ENCODE measurements at regions not wholly inside any gene's neighbourhood (a gene's known extent, or its start where the extent isn't known, plus 50 kb on each side); places are given as distances from the start of the nearest gene placed in this dataset.

DNA sequence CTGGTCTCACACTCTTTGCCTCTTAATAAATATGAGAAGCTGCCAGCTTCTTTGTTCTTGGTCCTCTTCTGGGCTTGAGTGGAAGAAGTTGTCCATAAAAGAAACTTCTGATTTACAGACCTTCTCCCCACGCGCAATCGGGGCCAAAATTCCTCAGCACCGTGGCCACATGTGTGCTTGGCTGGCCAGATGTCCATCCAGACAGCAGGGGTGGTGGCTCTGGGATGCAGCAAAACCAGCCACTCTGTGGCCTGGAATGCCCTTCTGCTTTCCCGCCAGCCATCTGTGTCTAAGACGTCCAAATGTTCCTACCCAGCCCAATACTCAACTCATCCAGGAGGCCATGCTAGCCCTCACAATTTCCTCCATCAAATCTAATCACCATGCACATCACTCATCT, 250.8 kb downstream of the EN1 start:
- Histone ChIP-seq H3K4me3 (ENCODE audit: insufficient read depth in 1 of 2, low read depth in 1 of 2, low read length in 2 of 2) (no peak overlapping the region), H3K18ac (ENCODE audit: low read depth in 1 of 2, low read length in 2 of 2) (no peak overlapping the region), H2BK15ac (ENCODE audit: low read depth, poor library complexity, severe bottlenecking) (no peak overlapping the region), H2BK5ac (ENCODE audit: low read depth, low read length, poor library complexity, severe bottlenecking) (no peak overlapping the region), H3K4me2 (ENCODE audit: low read length, poor library complexity, severe bottlenecking) (no peak overlapping the region), H3K4me1 (ENCODE audit: control insufficient read depth, insufficient read depth, low read depth, low read length) (no peaks in the 10 kb centered on the region), H3K4ac (ENCODE audit: low read depth in 1 of 2, low read length in 2 of 2) (no peak overlapping the region), H3K79me1 (replicated peaks; ENCODE audit: low read length, poor library complexity, severe bottlenecking) (no peaks in the 10 kb centered on the region), H4K91ac (ENCODE audit: low read length) (no peak overlapping the region), H3K27me3 (ENCODE audit: control insufficient read depth in 1 of 2, insufficient read depth in 1 of 2, low read length in 2 of 2) (peaks cover 0 to 3% of the 10 kb centered on the region in 2 experiments), H2BK120ac (ENCODE audit: low read depth, low read length) (no peak overlapping the region), H2AK5ac (ENCODE audit: low read length, severe bottlenecking) (no peak overlapping the region), H3K9ac (ENCODE audit: low read length) (no peak overlapping the region), H3K9me3 (ENCODE audit: control insufficient read depth, low read length) (peaks cover 15% of the 10 kb centered on the region), H3K36me3 (ENCODE audit: control insufficient read depth in 1 of 2, insufficient read depth in 2 of 2, low read depth in 1 of 2, low read length in 2 of 2) (no peaks in the 10 kb centered on the region), H3K14ac (ENCODE audit: low read length in 2 of 2) (no peak overlapping the region), H2BK12ac (ENCODE audit: low read length in 2 of 2) (no peak overlapping the region), H4K8ac (ENCODE audit: low read length) (no peak overlapping the region), H2AFZ (ENCODE audit: low read depth, low read length) (no peak overlapping the region), H3K23ac (ENCODE audit: low read length in 2 of 2) (no peak overlapping the region), H3K27ac (ENCODE audit: low read length, poor library complexity, severe bottlenecking) (no peak overlapping the region)
- WGBS = 88% methylated on average over 6 of the region's 6 CpGs
- DNase-seq = no peak

DNA sequence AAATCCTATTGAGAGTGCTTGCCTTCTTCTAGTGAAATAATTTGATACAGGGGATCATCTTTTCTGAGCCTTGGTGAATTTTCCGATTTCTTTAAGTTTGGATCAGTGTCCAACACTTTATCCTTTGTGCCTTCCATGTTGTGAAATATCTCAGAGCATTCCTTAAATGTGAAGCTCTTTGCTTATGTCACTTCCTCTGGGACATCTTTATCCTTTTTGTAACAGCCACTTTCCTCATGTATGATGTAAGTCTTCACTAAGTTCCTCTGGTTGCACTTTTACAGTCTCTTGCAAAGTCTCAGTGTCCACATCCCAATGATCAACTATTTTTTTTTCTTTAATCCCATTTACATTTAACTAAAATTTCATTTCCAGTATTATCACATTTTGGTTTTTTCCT, 254.2 kb downstream of the EN1 start:
- H3K79me1 ChIP-seq (replicated peaks; ENCODE audit: low read length, poor library complexity, severe bottlenecking) = no peaks in the 10 kb centered on the region
- no peak overlapping the region for H3K18ac ChIP-seq (ENCODE audit: low read depth in 1 of 2, low read length in 2 of 2)
- no peaks in the 10 kb centered on the region for H3K4me1 ChIP-seq (ENCODE audit: control insufficient read depth, insufficient read depth, low read depth, low read length)
- 78% methylated on average over 1 of the region's 1 CpG for WGBS
- H3K4me2 ChIP-seq (ENCODE audit: low read length, poor library complexity, severe bottlenecking) = no peak overlapping the region
- DNase-seq = no peak
- H2BK15ac ChIP-seq (ENCODE audit: low read depth, poor library complexity, severe bottlenecking) = no peak overlapping the region
- H4K91ac ChIP-seq (ENCODE audit: low read length) = no peak overlapping the region
- H2BK12ac ChIP-seq (ENCODE audit: low read length in 2 of 2) = no peak overlapping the region
- H3K36me3 ChIP-seq (ENCODE audit: control insufficient read depth in 1 of 2, insufficient read depth in 2 of 2, low read depth in 1 of 2, low read length in 2 of 2) = no peaks in the 10 kb centered on the region
- no peak overlapping the region for H3K4ac ChIP-seq (ENCODE audit: low read depth in 1 of 2, low read length in 2 of 2)
- no peak overlapping the region for H3K27ac ChIP-seq (ENCODE audit: low read length, poor library complexity, severe bottlenecking)
- no peak overlapping the region for H3K9ac ChIP-seq (ENCODE audit: low read length)
- H4K8ac ChIP-seq (ENCODE audit: low read length) = no peak overlapping the region
- no peaks in the 10 kb centered on the region for H3K27me3 ChIP-seq (ENCODE audit: control insufficient read depth in 1 of 2, insufficient read depth in 1 of 2, low read length in 2 of 2)
- no peak overlapping the region for H2AFZ ChIP-seq (ENCODE audit: low read depth, low read length)
- no peak overlapping the region for H3K14ac ChIP-seq (ENCODE audit: low read length in 2 of 2)
- peaks cover 4% of the 10 kb centered on the region for H3K9me3 ChIP-seq (ENCODE audit: control insufficient read depth, low read length)
- no peak overlapping the region for H3K4me3 ChIP-seq (ENCODE audit: insufficient read depth in 1 of 2, low read depth in 1 of 2, low read length in 2 of 2)
- H2AK5ac ChIP-seq (ENCODE audit: low read length, severe bottlenecking) = no peak overlapping the region
- no peak overlapping the region for H3K23ac ChIP-seq (ENCODE audit: low read length in 2 of 2)
- no peak overlapping the region for H2BK5ac ChIP-seq (ENCODE audit: low read depth, low read length, poor library complexity, severe bottlenecking)
- no peak overlapping the region for H2BK120ac ChIP-seq (ENCODE audit: low read depth, low read length)

DNA sequence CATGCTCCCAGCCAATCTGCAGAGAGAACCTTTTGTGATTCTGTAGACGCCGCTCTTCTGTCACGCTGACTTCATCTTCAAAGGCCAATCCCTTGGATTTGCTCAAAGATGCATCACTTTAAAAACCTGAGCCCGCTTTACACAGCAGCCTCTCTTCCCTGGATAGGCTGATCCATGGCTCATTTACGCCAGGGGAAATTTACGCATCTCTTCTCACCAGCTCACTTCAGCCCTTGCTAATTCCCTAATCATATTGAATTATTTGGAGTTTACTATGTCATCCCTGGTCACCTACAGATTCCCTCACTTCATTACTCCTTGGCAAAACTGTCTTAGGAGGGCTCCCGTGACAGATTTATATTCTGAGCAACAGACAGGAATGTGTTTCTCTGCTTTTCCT, 256.2 kb downstream of the EN1 start:
- no peaks in the 10 kb centered on the region for H3K79me1 ChIP-seq (replicated peaks; ENCODE audit: low read length, poor library complexity, severe bottlenecking)
- H3K18ac ChIP-seq (ENCODE audit: low read depth in 1 of 2, low read length in 2 of 2) = no peak overlapping the region
- H4K8ac ChIP-seq (ENCODE audit: low read length) = no peak overlapping the region
- no peak overlapping the region for H3K4me2 ChIP-seq (ENCODE audit: low read length, poor library complexity, severe bottlenecking)
- no peak overlapping the region for H3K9ac ChIP-seq (ENCODE audit: low read length)
- no peak overlapping the region for H3K4me3 ChIP-seq (ENCODE audit: insufficient read depth in 1 of 2, low read depth in 1 of 2, low read length in 2 of 2)
- no peaks in the 10 kb centered on the region for H3K27me3 ChIP-seq (ENCODE audit: control insufficient read depth in 1 of 2, insufficient read depth in 1 of 2, low read length in 2 of 2)
- peak overlapping the region in 1 of 2 experiments; percentile 8 for H3K14ac ChIP-seq (ENCODE audit: low read length in 2 of 2)
- DNase-seq = no peak
- no peaks in the 10 kb centered on the region for H3K4me1 ChIP-seq (ENCODE audit: control insufficient read depth, insufficient read depth, low read depth, low read length)
- H2BK120ac ChIP-seq (ENCODE audit: low read depth, low read length) = no peak overlapping the region
- no peak overlapping the region for H2AFZ ChIP-seq (ENCODE audit: low read depth, low read length)
- H2BK5ac ChIP-seq (ENCODE audit: low read depth, low read length, poor library complexity, severe bottlenecking) = no peak overlapping the region
- H3K36me3 ChIP-seq (ENCODE audit: control insufficient read depth in 1 of 2, insufficient read depth in 2 of 2, low read depth in 1 of 2, low read length in 2 of 2) = no peaks in the 10 kb centered on the region
- H2BK15ac ChIP-seq (ENCODE audit: low read depth, poor library complexity, severe bottlenecking) = no peak overlapping the region
- no peak overlapping the region for H3K23ac ChIP-seq (ENCODE audit: low read length in 2 of 2)
- H3K9me3 ChIP-seq (ENCODE audit: control insufficient read depth, low read length) = no peaks in the 10 kb centered on the region
- H4K91ac ChIP-seq (ENCODE audit: low read length) = no peak overlapping the region
- H3K4ac ChIP-seq (ENCODE audit: low read depth in 1 of 2, low read length in 2 of 2) = no peak overlapping the region
- WGBS = 80% methylated on average over 7 of the region's 7 CpGs
- H2AK5ac ChIP-seq (ENCODE audit: low read length, severe bottlenecking) = no peak overlapping the region
- no peak overlapping the region for H3K27ac ChIP-seq (ENCODE audit: low read length, poor library complexity, severe bottlenecking)
- no peak overlapping the region for H2BK12ac ChIP-seq (ENCODE audit: low read length in 2 of 2)

DNA sequence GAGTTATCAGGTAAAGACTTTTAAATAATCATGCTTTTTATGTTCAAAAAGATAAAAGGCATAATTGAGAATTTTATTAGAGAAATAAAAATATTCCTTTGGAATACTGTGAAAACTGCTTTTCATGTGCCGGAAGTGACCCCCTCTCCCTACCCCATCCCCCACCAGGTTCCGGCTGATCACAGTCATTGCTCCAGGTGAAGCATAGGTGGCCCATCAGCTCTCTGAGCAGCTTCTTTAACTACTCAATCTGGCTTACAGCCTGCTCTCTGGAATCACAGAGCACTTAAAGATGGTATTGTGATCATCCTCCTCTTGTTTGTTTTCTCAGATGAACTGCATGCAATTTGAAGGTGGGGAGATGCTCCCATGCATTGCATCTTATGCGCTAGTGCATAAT, 257.7 kb downstream of the EN1 start:
- no peak overlapping the region for H2BK15ac ChIP-seq (ENCODE audit: low read depth, poor library complexity, severe bottlenecking)
- H2AFZ ChIP-seq (ENCODE audit: low read depth, low read length) = no peak overlapping the region
- H3K36me3 ChIP-seq (ENCODE audit: control insufficient read depth in 1 of 2, insufficient read depth in 2 of 2, low read depth in 1 of 2, low read length in 2 of 2) = no peaks in the 10 kb centered on the region
- no peak overlapping the region for H2AK5ac ChIP-seq (ENCODE audit: low read length, severe bottlenecking)
- no peak overlapping the region for H3K18ac ChIP-seq (ENCODE audit: low read depth in 1 of 2, low read length in 2 of 2)
- H3K9ac ChIP-seq (ENCODE audit: low read length) = no peak overlapping the region
- no peak overlapping the region for H3K14ac ChIP-seq (ENCODE audit: low read length in 2 of 2)
- no peak overlapping the region for H2BK12ac ChIP-seq (ENCODE audit: low read length in 2 of 2)
- 91% methylated on average over 3 of the region's 3 CpGs for WGBS
- H3K27me3 ChIP-seq (ENCODE audit: control insufficient read depth in 1 of 2, insufficient read depth in 1 of 2, low read length in 2 of 2) = no peaks in the 10 kb centered on the region
- no peak overlapping the region for H3K23ac ChIP-seq (ENCODE audit: low read length in 2 of 2)
- H2BK5ac ChIP-seq (ENCODE audit: low read depth, low read length, poor library complexity, severe bottlenecking) = no peak overlapping the region
- no peak overlapping the region for H3K27ac ChIP-seq (ENCODE audit: low read length, poor library complexity, severe bottlenecking)
- no peak overlapping the region for H3K4me3 ChIP-seq (ENCODE audit: insufficient read depth in 1 of 2, low read depth in 1 of 2, low read length in 2 of 2)
- H3K9me3 ChIP-seq (ENCODE audit: control insufficient read depth, low read length) = no peaks in the 10 kb centered on the region
- H3K79me1 ChIP-seq (replicated peaks; ENCODE audit: low read length, poor library complexity, severe bottlenecking) = no peaks in the 10 kb centered on the region
- H4K91ac ChIP-seq (ENCODE audit: low read length) = no peak overlapping the region
- H3K4me2 ChIP-seq (ENCODE audit: low read length, poor library complexity, severe bottlenecking) = no peak overlapping the region
- no peak for DNase-seq
- H3K4ac ChIP-seq (ENCODE audit: low read depth in 1 of 2, low read length in 2 of 2) = no peak overlapping the region
- no peaks in the 10 kb centered on the region for H3K4me1 ChIP-seq (ENCODE audit: control insufficient read depth, insufficient read depth, low read depth, low read length)
- H2BK120ac ChIP-seq (ENCODE audit: low read depth, low read length) = no peak overlapping the region
- H4K8ac ChIP-seq (ENCODE audit: low read length) = no peak overlapping the region
